HFF-Myc (cell line): ENCODE measurements at regions not wholly inside any gene's neighbourhood (a gene's known extent, or its start where the extent isn't known, plus 50 kb on each side); places are given as distances from the start of the nearest gene placed in this dataset.

Experiments
- DNase-seq: peaks from one replicate; pipeline ENCODE4 v3.0.0-alpha.2; 2011; ENCODE audit warnings: low read depth; ENCODE audit errors: extremely low read depth
- H3K4me3 ChIP-seq: replicated peaks from 2 replicates; pipeline ENCODE4 v1.5.1; 2011; ENCODE audit warnings: low read depth, mild to moderate bottlenecking, control low read depth, low read length
- CTCF ChIP-seq: IDR thresholded peaks from 2 replicates; pipeline ENCODE4 v1.5.1; 2012; ENCODE audit warnings: mild to moderate bottlenecking, low read depth, low read length, control low read depth; ENCODE audit errors: missing control alignments

DNA sequence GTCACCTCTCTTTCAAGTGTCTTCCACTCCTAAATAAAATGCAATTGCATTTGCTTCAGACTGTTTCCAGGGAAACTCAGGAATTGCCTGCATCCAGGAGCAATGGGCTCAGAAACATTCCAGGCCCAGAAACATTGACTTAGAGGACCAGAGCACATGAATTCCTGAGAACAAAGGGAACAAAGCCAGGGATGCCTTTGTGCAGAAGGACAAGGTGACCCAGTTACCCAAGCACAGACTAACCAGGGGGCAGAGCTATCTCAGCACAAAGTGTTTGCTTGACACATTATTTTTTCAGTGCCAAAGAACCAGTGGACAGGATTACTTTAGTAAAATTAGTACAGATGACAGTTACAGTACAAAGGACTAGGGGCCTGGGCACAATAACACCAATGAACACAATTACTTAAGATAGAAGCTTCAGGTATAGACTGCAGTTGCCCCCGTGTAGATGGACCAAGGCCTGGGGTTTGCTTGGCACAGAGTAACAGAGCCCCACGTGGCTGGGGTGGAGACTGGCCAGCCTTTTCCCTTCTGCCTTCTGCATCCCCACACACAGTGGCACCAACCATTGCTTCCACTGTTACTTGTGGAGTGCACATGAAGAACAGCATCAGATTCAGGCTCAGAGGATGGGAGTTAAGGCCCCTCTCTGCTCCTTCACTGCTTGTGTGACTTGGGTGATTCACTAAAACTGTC lies 500.8 kb downstream of the INSC start:
- no peak for DNase-seq
- H3K4me3 ChIP-seq = no peak overlapping the region
- TF ChIP-seq CTCF = no peak

GRCh38 chr11:15616130-15617105 lies 501.7 kb downstream of the INSC start:
- no peak for TF ChIP-seq CTCF
- no peak for DNase-seq
- H3K4me3 ChIP-seq = no peak overlapping the region

DNA sequence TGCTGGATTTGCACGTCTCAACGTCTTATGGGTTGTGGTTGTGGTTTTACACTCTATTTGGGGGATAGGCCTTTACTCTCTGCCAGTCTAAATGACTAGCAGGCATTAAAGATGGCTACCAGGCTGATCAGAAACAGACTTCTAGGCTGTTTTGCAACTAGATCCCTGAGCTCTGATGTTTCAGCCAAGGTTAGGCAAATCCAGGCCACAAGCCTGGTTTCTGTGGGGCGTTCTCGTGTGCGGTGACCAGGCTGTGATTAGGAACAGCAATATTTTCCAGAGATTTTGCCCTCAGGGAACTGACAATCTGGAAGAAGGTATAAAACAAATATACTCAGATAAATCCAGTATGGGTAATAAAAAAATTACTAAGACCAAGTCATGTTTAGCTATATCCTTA lies 502.4 kb downstream of the INSC start:
- no peak for DNase-seq
- H3K4me3 ChIP-seq = no peak overlapping the region
- no peak for TF ChIP-seq CTCF

- no peak overlapping the region for H3K4me3 ChIP-seq
- DNase-seq = no peak
- no peak for TF ChIP-seq CTCF
These were observed 503.9 kb downstream of the INSC start for GRCh38 chr11:15618583-15619032.

GRCh38 chr11:15621565-15621964 lies 506.8 kb downstream of the INSC start:
- TF ChIP-seq CTCF = no peak
- no peak for DNase-seq
- no peak overlapping the region for H3K4me3 ChIP-seq

- no peak overlapping the region for H3K4me3 ChIP-seq
- no peak for TF ChIP-seq CTCF
- DNase-seq = no peak
These were observed 507.6 kb downstream of the INSC start for GRCh38 chr11:15622231-15622890.
